ENCODE measurements at regions not wholly inside any gene's neighbourhood (a gene's known extent, or its start where the extent isn't known, plus 50 kb on each side); places are given as distances from the start of the nearest gene placed in this dataset.
"Not testable (repeated sequence)": the region's sequence is repeated elsewhere in the genome, so short reads cannot be mapped to it uniquely, and the experiment has no call there.

DNA sequence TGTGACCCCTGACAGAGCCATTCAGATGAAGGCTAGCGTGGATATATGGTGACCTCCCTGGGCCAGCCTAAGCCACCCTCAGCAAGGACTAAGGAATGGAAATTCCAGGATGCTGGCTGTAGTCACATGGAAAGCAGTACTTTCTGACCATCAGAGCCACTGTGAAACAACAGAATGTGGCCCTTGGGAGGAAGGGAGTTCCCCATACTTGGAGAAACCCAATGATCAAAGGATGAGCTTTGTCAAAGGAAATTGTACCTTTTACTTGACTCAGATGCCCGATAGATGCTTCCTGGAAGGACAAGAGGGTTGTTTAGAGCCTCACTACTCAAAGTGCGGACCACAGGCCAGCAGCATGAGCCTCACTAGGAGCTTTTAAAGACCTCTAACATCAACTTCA is 484.5 kb upstream of the PROK2 start:
- DNase-seq, result no peak

GRCh38 chr3:72266921-72267524 is 482.1 kb upstream of the PROK2 start:
- not testable (repeated sequence) for DNase-seq

DNA sequence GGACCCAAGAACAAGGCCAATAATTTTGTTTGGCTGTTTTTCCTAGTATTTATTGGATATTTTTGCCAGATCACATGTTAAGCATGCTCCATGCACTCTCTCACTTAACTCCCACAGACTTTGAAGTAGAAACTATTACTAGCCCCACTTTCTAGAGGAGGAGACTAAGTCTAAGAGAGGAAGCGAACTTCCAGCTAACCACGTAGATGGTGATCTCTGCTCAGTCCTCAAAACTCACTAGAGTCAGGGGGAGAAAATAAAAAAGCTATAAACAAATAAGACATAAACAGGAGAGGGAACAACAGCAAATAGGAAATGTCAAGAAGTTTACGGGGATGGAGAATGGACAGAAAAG is 481.0 kb upstream of the PROK2 start:
- DNase-seq, result no peak

GRCh38 chr3:72265256-72266015 is 480.5 kb upstream of the PROK2 start:
- DNase-seq, result peak; percentile 70

GRCh38 chr3:72263223-72263990 is 478.5 kb upstream of the PROK2 start:
- DNase-seq, result no peak

DNA sequence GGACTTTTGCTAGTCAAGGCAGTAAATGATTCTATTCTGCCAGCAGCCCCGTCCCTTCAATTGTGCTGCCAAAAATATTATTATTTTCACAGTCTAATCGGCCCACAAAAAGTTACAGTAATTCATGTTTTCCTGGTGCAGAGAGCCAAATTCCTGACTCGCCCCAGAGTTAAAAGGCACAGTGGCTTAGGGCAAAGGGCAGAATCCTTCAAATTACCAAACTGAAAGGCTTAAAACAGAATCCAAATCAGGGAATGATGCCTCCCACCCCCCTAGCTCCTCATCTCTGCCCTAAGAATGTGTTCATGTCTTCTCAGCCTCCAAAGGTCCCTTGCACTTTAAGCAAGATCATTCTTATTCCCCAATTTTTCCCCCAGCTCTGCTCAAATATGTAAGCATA is 477.8 kb upstream of the PROK2 start:
- DNase-seq, result no peak

GRCh38 chr3:72261566-72262564 is 476.9 kb upstream of the PROK2 start:
- no peak for DNase-seq

DNA sequence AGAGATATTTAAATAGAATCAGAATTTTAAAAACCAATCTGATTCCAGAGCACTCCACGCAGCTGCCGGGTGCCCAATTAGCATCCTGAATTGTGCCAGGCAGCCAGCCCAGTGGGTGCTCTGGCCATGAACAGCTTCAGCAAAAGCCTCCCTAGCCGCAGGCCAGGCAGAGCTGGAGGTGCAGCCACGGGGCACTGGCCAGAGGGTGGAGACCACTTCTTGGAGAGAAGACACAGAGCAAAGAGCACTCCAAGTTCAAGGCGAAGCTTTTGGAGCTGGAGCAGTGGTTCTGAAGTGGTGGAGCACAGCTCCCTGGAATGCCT is 475.6 kb upstream of the PROK2 start:
- no peak for DNase-seq

DNA sequence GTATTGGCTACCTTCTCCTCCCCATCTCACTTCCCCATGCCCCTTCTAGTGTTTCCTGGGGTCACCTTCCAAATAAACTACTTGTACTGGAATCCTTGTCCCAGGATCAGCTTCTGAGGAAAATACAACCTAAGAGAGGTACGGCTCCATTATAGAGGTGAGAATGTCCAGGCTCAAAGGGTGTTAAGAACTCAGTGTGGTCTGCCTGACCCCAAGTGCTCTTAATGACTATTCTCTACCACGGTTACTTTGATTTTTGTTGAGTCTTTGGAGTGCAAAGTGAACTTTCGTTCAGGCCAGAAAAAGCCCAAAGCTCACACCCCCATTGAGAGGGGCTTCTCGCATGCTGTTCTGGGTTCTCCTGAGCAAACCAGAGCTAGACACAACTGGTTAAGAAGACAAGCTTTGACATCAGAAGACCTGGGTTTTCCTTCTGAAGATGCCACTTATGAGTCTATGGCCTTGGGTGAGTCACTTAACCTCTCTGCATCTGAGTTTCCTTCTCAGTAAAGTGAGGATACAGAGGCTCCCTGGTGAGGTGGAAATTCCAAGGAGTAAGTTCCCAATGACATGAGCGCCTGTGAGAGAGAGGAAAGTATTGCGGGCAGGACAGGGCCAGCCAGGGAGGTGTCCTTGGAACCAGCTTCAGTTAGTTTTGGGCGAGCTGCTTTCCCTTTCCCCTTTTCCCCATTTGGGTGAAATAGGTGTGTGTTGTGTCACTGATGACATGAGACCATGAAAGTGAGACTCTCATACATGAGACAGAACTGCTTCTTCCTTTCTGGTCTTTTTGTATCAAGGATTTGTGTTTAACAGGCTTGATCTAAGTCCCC is 475.0 kb upstream of the PROK2 start:
- DNase-seq, result no peak

- DNase-seq, result peak; percentile 74
Observed at GRCh38 chr3:72258361-72259141, 473.6 kb upstream of the PROK2 start.

- DNase-seq, result no peak
Observed at GRCh38 chr3:72257738-72258137, 472.8 kb upstream of the PROK2 start.

DNA sequence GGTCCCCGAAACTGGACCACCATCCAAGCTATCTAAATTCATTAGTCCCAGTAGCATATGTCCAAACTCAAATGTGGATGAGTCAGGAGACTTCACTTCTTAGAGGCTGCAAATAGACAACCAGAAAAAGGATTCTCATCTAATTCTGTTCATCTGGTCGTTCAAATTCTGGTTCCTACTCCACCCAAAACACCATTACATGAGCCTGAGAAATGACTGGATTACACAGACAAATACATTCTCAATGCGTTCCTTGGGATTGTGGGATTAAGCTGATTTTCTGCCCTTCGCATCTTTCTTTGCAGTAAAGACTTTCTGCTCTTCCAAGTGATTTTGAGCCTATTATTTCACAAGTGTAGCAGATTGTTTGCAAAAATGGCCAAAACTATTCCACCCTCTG is 472.3 kb upstream of the PROK2 start:
- no peak for DNase-seq

- no peak for DNase-seq
Observed at GRCh38 chr3:72256716-72257115, 471.8 kb upstream of the PROK2 start.

- peak; percentile 75 for DNase-seq
Observed at GRCh38 chr3:72255791-72256559, 471.0 kb upstream of the PROK2 start.

DNA sequence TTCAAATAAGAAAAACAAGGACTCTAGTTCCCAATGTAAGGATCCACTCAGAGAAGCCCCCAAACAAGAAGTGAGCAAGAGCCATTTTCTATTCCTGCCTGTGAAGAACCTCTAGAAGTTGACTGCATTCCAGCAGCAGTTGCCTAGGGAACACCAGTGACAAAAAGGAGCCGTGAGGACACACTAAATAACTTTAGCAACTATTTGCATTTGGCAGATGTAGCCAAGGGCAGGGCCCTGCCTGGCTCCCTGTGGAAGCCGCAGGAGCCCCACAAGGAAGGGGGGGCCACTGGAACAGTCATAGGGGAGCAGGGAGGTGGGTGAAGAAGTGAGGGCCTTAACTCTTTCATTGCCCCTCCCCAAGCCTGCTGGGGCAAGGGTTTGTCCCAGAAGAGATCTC is 470.2 kb upstream of the PROK2 start:
- peak; percentile 76 for DNase-seq

- DNase-seq, result no peak
Observed at GRCh38 chr3:72254483-72254882, 469.5 kb upstream of the PROK2 start.

GRCh38 chr3:72250725-72251124 is 465.8 kb upstream of the PROK2 start:
- DNase-seq, result no peak

DNA sequence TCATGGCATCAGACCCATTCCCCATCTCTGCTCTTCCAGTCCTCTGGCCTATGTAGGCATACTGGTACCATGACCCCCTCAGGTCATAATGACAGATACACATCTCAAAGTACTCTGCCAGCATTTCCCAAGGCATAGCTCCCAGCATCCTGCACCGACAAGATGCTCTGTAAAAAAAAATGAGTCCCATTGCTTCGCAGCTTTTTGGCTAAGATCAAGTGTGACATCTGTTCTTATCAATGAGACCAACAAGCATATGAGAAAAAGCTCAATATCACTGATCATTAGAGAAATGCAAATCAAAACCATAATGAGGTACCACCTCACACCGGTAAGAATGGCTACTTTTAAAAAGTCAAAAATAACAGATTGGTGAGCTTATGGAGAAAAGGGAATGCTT is 463.9 kb upstream of the PROK2 start:
- no peak for DNase-seq

DNA sequence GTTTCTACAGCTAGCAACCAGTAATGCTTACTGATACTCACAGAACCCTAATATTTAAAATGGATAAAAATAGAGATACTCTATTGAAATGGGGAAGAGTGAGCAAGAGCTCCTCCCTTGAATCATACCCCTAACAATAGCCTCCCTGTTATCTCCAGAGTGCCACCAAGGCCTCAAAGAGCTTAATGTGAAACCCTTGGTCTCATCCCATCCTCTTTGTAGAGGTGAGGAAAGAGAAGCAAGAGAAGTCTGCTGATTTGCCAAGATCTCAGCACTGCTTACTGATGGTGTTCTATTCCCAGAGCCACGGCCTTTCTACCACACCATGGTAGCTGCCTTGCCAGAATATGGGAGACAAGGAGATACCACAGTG is 463.4 kb upstream of the PROK2 start:
- DNase-seq, result no peak

DNA sequence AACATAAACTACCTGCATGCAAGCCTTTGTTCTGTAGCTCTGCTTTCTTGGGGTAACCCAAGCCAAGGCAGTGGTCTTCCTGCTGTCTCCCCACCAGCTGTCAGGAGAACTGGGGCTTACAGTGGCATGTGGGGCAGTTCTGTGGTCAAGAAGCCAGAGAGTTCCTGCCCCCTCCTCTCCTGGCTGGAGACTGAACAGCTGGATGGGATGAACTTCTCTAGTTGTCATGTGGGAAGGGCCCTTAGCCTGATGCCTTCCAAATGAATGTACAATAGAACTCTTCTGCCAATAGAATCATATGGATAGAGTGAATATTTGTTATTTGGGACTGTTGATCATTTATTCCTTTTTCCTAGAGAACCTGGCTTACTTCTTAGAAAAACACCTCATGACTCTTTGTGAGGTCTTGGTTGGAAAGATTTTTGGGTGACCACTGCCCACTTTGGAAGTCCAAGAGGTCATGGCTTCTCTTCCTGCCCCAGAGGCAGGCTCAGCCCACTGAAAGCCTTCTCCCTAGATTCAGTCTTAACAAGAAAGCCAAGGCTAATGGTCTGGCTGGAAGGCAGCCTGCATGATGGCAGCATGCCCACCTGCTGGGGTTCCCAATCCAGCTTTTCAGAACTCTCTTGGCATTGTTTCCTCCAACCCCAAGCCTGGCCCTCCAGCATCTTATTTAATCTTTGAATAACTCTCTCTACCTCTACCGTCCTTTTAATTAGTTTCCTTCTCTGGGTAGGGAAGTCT is 462.9 kb upstream of the PROK2 start:
- DNase-seq, result no peak
